Ovary (tissue), 7 donors: ENCODE measurements at regions not wholly inside any gene's neighbourhood (a gene's known extent, or its start where the extent isn't known, plus 50 kb on each side); places are given as distances from the start of the nearest gene placed in this dataset.

Experiments used
- DNase-seq, 5 donors: peaks; one replicate each; pipeline ENCODE4 v3.0.0-alpha.2; 2019 to 2020
- H3K27ac ChIP-seq, 2 donors: fragments of 200-600 bp; one replicate each; pipeline versions ENCODE4 v1.5.1 to v1.8.0; 2019 to 2022
- H3K27me3 ChIP-seq: fragments of 200-600 bp; one replicate; pipeline ENCODE4 v1.8.0; 2022
- H3K36me3 ChIP-seq: fragments of 200-600 bp; sonication (generic); one replicate; pipeline ENCODE4 v1.5.1; 2019
- H3K4me1 ChIP-seq: one replicate; pipeline ENCODE4 v1.8.1; 2013; ENCODE audit warnings: mild to moderate bottlenecking, moderate library complexity; ENCODE audit not compliant: insufficient read depth
- H3K4me3 ChIP-seq: fragments of 200-600 bp; sonication (generic); one replicate; pipeline ENCODE4 v1.5.1; 2017
- H3K9me3 ChIP-seq, 2 donors: fragments of 200-600 bp in 1 of 2; sonication (generic) in 1 of 2; one replicate each; pipeline versions ENCODE4 v1.5.1 to v1.8.1; 2013 to 2019; ENCODE audit warnings: mild to moderate bottlenecking in 1 of 2, moderate library complexity in 1 of 2
- CTCF ChIP-seq, 3 donors: fragments of 450-650 bp in 2 of 3; fragments of 200-600 bp in 1 of 3; IDR thresholded peaks; one replicate each; pipeline versions ENCODE4 v1.5.1 to v1.8.0; 2016 to 2022; ENCODE audit warnings: antibody characterized with exemption in 3 of 3, mild to moderate bottlenecking in 1 of 3
- EP300 ChIP-seq: sonication (generic); formaldehyde crosslinking; IDR thresholded peaks from one replicate; pipeline ENCODE4 v1.6.1; 2017; ENCODE audit warnings: antibody characterized with exemption
- POLR2A ChIP-seq: fragments of 450-650 bp; IDR thresholded peaks from one replicate; pipeline ENCODE4 v1.6.1; 2017; ENCODE audit warnings: antibody characterized with exemption, mild to moderate bottlenecking, moderate library complexity
- WGBS, 3 donors: extraction: QIAGEN DNeasy Blood & Tissue Kit in 1 of 3; methylation state at CpG; one replicate each; pipeline versions ENCODE4 v1.1.5 to v1.1.7; 2013 to 2017; 5-methylcytosine and 5-hydroxymethylcytosine counted together
- intact Hi-C, 4 donors: fragments of 100-400 bp; cut with DNase I; formaldehyde crosslinking; loops; one replicate each; pipeline versions ENCODE4 v1.11.0 to v1.15.1; 2022 to 2023
- donor health status: DM: no; HTN: no; CAD: no; lungs with moderate emphysema.
- donor health status: DM: no; HTN: no; CAD: no.
- donor health status: Bipolar disorder and iron deficiency.
- donor health status: DM: no; HTN: no; CAD: no.
- donor health status: DM: yes; HTN: yes; CAD: no.

GRCh38 chr15:91541286-91541685, 312.2 kb upstream of the SLCO3A1 start:
- Histone ChIP-seq H3K27ac (no peak overlapping the region), H3K4me1 (no peaks in the 10 kb centered on the region), H3K9me3 (no peaks in the 10 kb centered on the region), H3K36me3 (no peaks in the 10 kb centered on the region), H3K4me3 (no peak overlapping the region), H3K27me3 (no peaks in the 10 kb centered on the region)
- intact Hi-C loops, result no loop called here
- 72 to 90% (median 79%) methylated on average over 1 of the region's 1 CpG for WGBS, 3 donors
- TF ChIP-seq POLR2A (no peak), CTCF (IDR thresholded peaks at IDR 0.05) (no peak), EP300 (no peak)
- DNase-seq, result no peak

- no peak for TF ChIP-seq POLR2A
- H3K27me3 ChIP-seq, result no peaks in the 10 kb centered on the region
- no peaks in the 10 kb centered on the region for H3K9me3 ChIP-seq
- WGBS, 3 donors, result 15 to 41% (median 31%) methylated on average over 3 of the region's 3 CpGs
- no peak overlapping the region for H3K27ac ChIP-seq
- no peaks in the 10 kb centered on the region for H3K36me3 ChIP-seq
- H3K4me3 ChIP-seq, result no peak overlapping the region
- no peak for DNase-seq
- intact Hi-C loops, result no loop called here
- no peaks in the 10 kb centered on the region for H3K4me1 ChIP-seq
Measured at GRCh38 chr15:91542226-91542625, 311.3 kb upstream of the SLCO3A1 start.

GRCh38 chr15:91547356-91547755, 306.2 kb upstream of the SLCO3A1 start:
- no peak overlapping the region for H3K27ac ChIP-seq
- H3K9me3 ChIP-seq, result no peaks in the 10 kb centered on the region
- TF ChIP-seq POLR2A (no peak), CTCF (IDR thresholded peaks at IDR 0.05) (no peak), EP300 (no peak)
- no peaks in the 10 kb centered on the region for H3K27me3 ChIP-seq
- no peak overlapping the region for H3K4me3 ChIP-seq
- no peak for DNase-seq
- intact Hi-C loops, result no loop called here
- WGBS, 3 donors, result 88 to 90% (median 89%) methylated on average over 3 of the region's 3 CpGs
- H3K36me3 ChIP-seq, result no peaks in the 10 kb centered on the region
- no peaks in the 10 kb centered on the region for H3K4me1 ChIP-seq

- no peak for DNase-seq
- Histone ChIP-seq H3K4me1 (no peaks in the 10 kb centered on the region), H3K9me3 (no peaks in the 10 kb centered on the region), H3K4me3 (no peak overlapping the region), H3K27me3 (no peaks in the 10 kb centered on the region), H3K27ac (no peak overlapping the region), H3K36me3 (no peaks in the 10 kb centered on the region)
- intact Hi-C loops, result no loop called here
- TF ChIP-seq EP300 (no peak), POLR2A (no peak)
- WGBS, 3 donors, result 50 to 59% (median 55%) methylated on average over 4 of the region's 4 CpGs
Measured at GRCh38 chr15:91548549-91548948, 305.0 kb upstream of the SLCO3A1 start.

GRCh38 chr15:91549581-91549980, 303.9 kb upstream of the SLCO3A1 start:
- DNase-seq, result no peak
- Histone ChIP-seq H3K27ac (no peak overlapping the region), H3K9me3 (no peaks in the 10 kb centered on the region), H3K4me1 (no peaks in the 10 kb centered on the region), H3K4me3 (no peak overlapping the region), H3K27me3 (no peaks in the 10 kb centered on the region), H3K36me3 (no peaks in the 10 kb centered on the region)
- intact Hi-C loops, result no loop called here
- no peak for TF ChIP-seq POLR2A
- 79 to 88% (median 81%) methylated on average over 1 of the region's 1 CpG for WGBS, 3 donors

GRCh38 chr15:91552555-91552954, 301.0 kb upstream of the SLCO3A1 start:
- TF ChIP-seq EP300, result no peak
- TF ChIP-seq POLR2A, result no peak
- no peak for TF ChIP-seq CTCF (IDR thresholded peaks at IDR 0.05)
- no peak for DNase-seq
- Histone ChIP-seq H3K36me3 (no peaks in the 10 kb centered on the region), H3K9me3 (no peaks in the 10 kb centered on the region), H3K4me1 (no peaks in the 10 kb centered on the region), H3K4me3 (no peak overlapping the region), H3K27ac (no peak overlapping the region), H3K27me3 (no peaks in the 10 kb centered on the region)
- WGBS, 3 donors, result 76 to 83% (median 78%) methylated on average over 5 of the region's 5 CpGs
- intact Hi-C loops, result no loop called here
